ENCODE measurements at regions not wholly inside any gene's neighbourhood (a gene's known extent, or its start where the extent isn't known, plus 50 kb on each side); places are given as distances from the start of the nearest gene placed in this dataset.
A peak's percentile ranks its signal among the peaks of the same experiment; 100 is the strongest.
"Not testable (repeated sequence)": the region's sequence is repeated elsewhere in the genome, so short reads cannot be mapped to it uniquely, and the experiment has no call there.

GRCh38 chr9:85818971-85819370 lies 77.2 kb upstream of the AGTPBP1 start:
- FAIRE-seq (peak; percentile 99), DNase-seq (ENCODE audit: low read depth in 1 of 2, low spot score in 1 of 2) (peak in 1 of 2 experiments; percentile 26)
- POLR2A ChIA-PET: not testable (repeated sequence)

GRCh38 chr9:85820598-85820997 lies 78.8 kb upstream of the AGTPBP1 start:
- ChIA-PET POLR2A (interaction anchor here (0.6 kb wide), 1 partner anchor 47 kb away, joined by 5 read pairs; no protein-coding TSS in a partner anchor), CTCF (interaction anchor here (1.6 to 2.7 kb wide), 2 partner anchors 280 to 419 kb away, joined by 3 to 8 read pairs; no protein-coding TSS in a partner anchor)
- H3K4me1 ChIP-seq; H3K9me3 ChIP-seq; H3K4me2 ChIP-seq; DNase-seq (ENCODE audit: low read depth in 1 of 2, low spot score in 1 of 2); FAIRE-seq; H3K4me3 ChIP-seq; ATAC-seq; H3K27ac ChIP-seq: not testable (repeated sequence)
- WGBS (ENCODE audit: missing lambda C conversion rate): 92% methylated on average over 5 of the region's 5 CpGs

More at GRCh38 chr9:85818971-85819370, 77.2 kb upstream of the AGTPBP1 start:
- peak; percentile 73 to 87; a peak in 4 of 6 replicates for ATAC-seq
- H3K4me1 ChIP-seq, H3K27ac ChIP-seq, H3K4me3 ChIP-seq, H3K9me3 ChIP-seq: not testable (repeated sequence)
- WGBS (ENCODE audit: missing lambda C conversion rate): 6% methylated on average over 2 of the region's 2 CpGs
- TF ChIP-seq CTCF (IDR thresholded peaks at IDR 0.05) (peak; percentile 52), SMC3 (IDR thresholded peaks at IDR 0.05) (peak; percentile 30; the same call in 2 of the 3 replicates), RAD21 (conservative IDR thresholded peaks at IDR 0.05 in 1 of 2, IDR thresholded peaks at IDR 0.05 in 1 of 2) (peak; percentile 58 to 60)
- CTCF ChIA-PET: interaction anchor here (1.1 to 2.7 kb wide), 3 partner anchors 11 to 422 kb away, joined by 3 to 8 read pairs (median 3); no protein-coding TSS in a partner anchor
- 0 out of 3 replicates have a peak overlapping the region, but pooled peaks have one; percentile 32 for H3K4me2 ChIP-seq

- H3K4me1 ChIP-seq, H3K9me3 ChIP-seq, H3K27ac ChIP-seq, H3K4me2 ChIP-seq, CTCF ChIA-PET, H3K4me3 ChIP-seq, POLR2A ChIA-PET: not testable (repeated sequence)
- DNase-seq (ENCODE audit: low read depth in 1 of 2, low spot score in 1 of 2): peak; percentile 11 to 48
- 39% methylated on average over 1 of the region's 1 CpG for WGBS (ENCODE audit: missing lambda C conversion rate)
- FAIRE-seq: peak; percentile 72
- TF ChIP-seq CTCF (IDR thresholded peaks at IDR 0.05) (peak; percentile 24; the same call in 1 of the 3 replicates), RAD21 (conservative IDR thresholded peaks at IDR 0.05 in 1 of 2, IDR thresholded peaks at IDR 0.05 in 1 of 2) (peak in 1 of 2 experiments; percentile 43; a peak in 2 of 5 replicates)
- peak; percentile 59 to 76; a peak in 4 of 6 replicates for ATAC-seq
Measured at GRCh38 chr9:85824949-85825348, 83.2 kb upstream of the AGTPBP1 start.

- DNase-seq (ENCODE audit: low read depth in 1 of 2, low spot score in 1 of 2); H3K9me3 ChIP-seq; FAIRE-seq; ATAC-seq; CTCF ChIA-PET; H3K4me2 ChIP-seq; H3K27ac ChIP-seq; POLR2A ChIA-PET; H3K4me3 ChIP-seq; H3K4me1 ChIP-seq: not testable (repeated sequence)
- 100% methylated on average over 1 of the region's 1 CpG for WGBS (ENCODE audit: missing lambda C conversion rate)
Measured at GRCh38 chr9:85834591-85834990, 92.8 kb upstream of the AGTPBP1 start.

GRCh38 chr9:85843949-85844348 lies 97.0 kb upstream of the NAA35 start:
- POLR2A ChIA-PET; H3K9me3 ChIP-seq; H3K4me2 ChIP-seq; H3K4me3 ChIP-seq; H3K4me1 ChIP-seq; CTCF ChIA-PET; FAIRE-seq; H3K27ac ChIP-seq; ATAC-seq; TF ChIP-seq FOSL2 (IDR thresholded peaks at IDR 0.05): not testable (repeated sequence)
- 95% methylated on average over 1 of the region's 1 CpG for WGBS (ENCODE audit: missing lambda C conversion rate)
- TF ChIP-seq CEBPB (IDR thresholded peaks at IDR 0.05) (peak in 1 of 2 experiments; percentile 29; a peak in 1 of 4 replicates), FOSL2 (CRISPR knock-in tag; IDR thresholded peaks at IDR 0.05) (peak; percentile 55)
- DNase-seq (ENCODE audit: low read depth in 1 of 2, low spot score in 1 of 2): peak in 1 of 2 experiments; percentile 11

- TF ChIP-seq MAFK (IDR thresholded peaks at IDR 0.05; ENCODE audit: partially characterized antibody): peak; percentile 75
- H3K4me1 ChIP-seq; CTCF ChIA-PET; H3K27ac ChIP-seq; FAIRE-seq; H3K4me3 ChIP-seq; POLR2A ChIA-PET; H3K4me2 ChIP-seq; ATAC-seq; DNase-seq (ENCODE audit: low read depth in 1 of 2, low spot score in 1 of 2); H3K9me3 ChIP-seq: not testable (repeated sequence)
- WGBS (ENCODE audit: missing lambda C conversion rate): 94% methylated on average over 2 of the region's 2 CpGs
Measured at GRCh38 chr9:85847782-85848181, 93.2 kb upstream of the NAA35 start.

All from A549 (cell line).